GM18861 (cell line): ENCODE measurements at regions not wholly inside any gene's neighbourhood (a gene's known extent, or its start where the extent isn't known, plus 50 kb on each side); places are given as distances from the start of the nearest gene placed in this dataset.

ENCODE experiments used
- ATAC-seq: cut with Tn5 transposase; IDR thresholded peaks from one replicate; pipeline ENCODE4 v1.9.1; 2021; ENCODE audit not compliant: unreplicated experiment

- ATAC-seq, result no peak
Observed at GRCh38 chr18:56036741-56037140, 448.7 kb upstream of the TCF4 start.

DNA sequence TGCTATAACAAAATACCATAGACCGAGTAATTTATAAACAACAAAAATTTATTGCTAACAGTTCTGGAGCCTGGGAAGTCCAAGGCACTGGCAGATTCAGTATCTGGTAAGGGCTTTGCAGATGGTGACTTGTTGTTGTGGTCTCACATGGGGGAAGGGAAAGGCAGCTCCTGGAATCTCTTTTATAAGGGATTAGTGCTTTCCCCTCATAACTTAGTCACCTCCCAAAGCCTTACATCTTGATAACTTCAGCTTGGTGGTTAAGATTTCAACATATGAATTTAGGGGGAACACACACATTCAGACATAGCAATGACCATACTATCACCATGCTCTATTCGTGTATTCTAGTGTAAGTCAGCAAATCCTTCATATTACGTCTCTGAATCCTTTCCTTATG lies 447.6 kb upstream of the TCF4 start:
- no peak for ATAC-seq

DNA sequence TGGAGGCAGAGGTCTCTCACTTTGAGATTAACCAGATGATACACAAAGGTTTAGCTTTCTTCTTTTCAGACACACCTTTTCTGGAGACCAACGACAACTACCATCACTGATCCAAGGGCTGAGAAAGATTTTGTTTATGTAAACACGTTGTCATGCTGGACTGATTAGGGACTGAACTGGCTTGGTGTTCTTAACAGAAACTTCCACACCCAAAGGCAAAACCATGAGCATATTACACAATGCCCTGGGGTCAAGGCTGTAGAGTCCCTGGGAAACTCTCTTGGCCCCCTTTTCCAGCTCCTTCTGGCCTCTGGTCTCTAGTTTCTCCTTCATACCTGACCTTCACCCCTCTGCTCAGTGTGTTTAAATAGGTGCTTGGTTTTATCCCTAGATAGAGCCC lies 447.0 kb upstream of the TCF4 start:
- no peak for ATAC-seq

- no peak for ATAC-seq
Observed at GRCh38 chr18:56030060-56030459, 442.1 kb upstream of the TCF4 start.

DNA sequence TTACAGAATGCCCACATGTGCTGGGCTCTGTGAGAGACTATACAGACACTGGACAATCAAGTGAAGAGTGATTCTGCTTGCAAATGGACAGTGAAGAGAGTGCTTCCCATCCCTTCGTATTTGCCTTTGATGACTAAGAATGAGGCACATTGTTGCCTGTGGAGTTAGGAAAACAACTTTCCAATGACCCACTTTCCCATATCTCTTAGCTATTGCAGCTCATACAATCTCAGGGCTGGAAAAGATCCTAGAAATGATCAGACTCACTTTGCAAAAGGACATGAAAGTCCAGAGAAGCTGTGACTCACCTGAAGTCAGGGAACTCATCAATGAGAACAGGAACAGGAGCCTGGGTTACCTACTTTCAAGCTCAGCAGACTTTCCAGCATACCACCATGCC lies 440.5 kb upstream of the TCF4 start:
- no peak for ATAC-seq

DNA sequence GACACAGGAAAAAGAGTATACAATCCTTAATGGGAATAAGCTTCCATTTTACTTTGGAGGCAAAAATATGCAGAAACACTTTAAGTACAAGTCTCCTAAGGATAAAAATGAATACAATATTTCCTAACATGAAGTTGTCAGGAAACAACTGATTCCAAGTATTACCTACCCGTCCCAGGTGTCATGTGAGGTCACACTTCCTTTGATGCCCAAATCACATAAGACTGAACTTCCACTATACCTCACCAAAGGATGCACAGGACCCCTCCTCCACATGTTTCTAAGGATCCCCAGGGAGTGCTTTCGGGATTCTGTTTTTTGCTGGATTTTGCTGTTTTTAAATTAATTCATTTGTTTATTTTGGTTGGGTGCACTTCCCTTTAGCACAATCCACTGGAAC lies 438.5 kb upstream of the TCF4 start:
- no peak for ATAC-seq

- no peak for ATAC-seq
Observed at GRCh38 chr18:56021809-56022195, 433.8 kb upstream of the TCF4 start.

DNA sequence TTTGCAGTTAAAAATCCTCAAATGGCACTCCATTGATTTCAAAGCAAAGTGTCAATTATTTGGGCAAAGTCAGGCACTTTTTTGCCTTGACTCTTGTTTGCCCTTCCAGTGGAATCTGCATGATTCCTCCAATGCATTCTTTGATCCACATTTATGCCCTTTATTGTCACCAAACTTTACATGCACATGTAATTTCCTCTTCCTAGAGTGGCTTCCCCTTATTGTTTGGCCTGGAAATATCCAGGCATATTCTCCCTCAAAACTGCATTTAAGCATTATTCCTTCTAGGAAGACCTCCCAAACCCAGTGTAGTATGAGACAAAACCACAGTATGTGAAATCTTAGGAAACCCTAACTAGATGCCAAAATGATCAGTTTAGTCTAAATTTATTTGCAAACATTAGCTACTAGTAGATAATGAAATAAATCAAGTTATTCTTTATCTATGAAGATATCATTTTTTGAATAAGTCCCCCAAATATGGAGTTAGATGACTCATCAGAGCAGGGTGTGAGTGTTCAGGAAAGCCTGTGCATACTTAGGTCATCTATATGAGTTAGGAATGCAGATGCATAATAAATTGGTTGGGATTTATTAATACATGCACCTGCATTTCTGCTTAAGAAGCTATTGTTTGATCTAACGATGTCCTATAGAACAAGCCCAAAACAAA lies 433.3 kb upstream of the TCF4 start:
- no peak for ATAC-seq

DNA sequence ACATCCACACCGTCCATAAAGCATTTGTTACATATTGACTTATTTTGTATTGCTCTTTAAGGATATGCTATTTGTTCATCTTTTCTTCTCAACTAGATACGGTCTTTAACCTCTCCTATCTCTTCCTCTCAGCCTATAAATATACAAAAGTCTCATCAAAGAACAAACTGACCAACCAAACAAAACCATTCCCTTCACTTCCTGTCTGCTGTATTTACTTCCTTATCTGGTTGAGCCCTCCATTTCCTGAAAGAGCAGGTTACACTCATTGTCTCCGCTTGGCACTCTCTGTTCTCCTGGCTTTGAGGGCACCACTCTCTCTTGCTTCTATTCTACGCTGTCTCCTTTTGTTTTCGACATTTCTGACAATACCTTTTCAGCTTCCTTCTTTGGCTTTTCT lies 431.9 kb upstream of the TCF4 start:
- no peak for ATAC-seq

- no peak for ATAC-seq
Observed at GRCh38 chr18:56019156-56019555, 431.2 kb upstream of the TCF4 start.

DNA sequence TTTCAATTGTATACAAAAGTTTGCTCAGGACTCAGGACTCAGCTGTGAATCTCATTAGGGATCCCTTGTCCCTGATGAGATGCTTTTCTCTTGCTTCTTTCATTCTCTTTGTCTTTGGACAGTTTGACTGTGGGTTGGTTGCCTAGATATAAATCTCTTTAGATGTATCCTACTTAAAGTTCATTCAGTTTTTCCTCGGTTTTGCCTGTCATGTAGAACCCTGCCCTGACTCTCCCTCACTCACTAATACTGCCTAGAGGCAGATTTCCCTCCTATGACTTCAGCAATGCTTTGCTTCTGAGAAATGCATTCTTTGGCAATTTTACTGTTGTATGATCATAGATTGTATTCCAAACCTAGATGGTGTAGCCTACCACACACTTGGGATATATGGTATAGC lies 421.4 kb upstream of the TCF4 start:
- no peak for ATAC-seq

DNA sequence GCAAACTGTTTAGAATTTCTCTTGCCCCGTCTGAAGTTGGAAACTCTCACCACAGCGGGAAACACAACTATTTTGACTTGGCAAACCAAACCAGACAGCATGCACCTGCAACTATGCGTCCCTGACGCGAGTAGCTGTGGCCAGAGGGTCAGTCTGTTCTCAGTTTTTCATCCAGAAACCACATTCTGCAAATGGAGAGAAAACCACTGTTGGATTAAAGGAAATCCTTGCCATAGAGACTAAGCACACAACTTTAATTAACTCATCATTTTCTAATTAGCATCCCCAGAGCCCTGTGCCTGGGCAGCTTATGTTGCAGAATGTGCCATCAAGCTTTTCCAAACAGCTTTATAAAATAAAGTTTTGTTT lies 415.7 kb upstream of the TCF4 start:
- no peak for ATAC-seq

- no peak for ATAC-seq
Observed at GRCh38 chr18:56003009-56003719, 415.2 kb upstream of the TCF4 start.

DNA sequence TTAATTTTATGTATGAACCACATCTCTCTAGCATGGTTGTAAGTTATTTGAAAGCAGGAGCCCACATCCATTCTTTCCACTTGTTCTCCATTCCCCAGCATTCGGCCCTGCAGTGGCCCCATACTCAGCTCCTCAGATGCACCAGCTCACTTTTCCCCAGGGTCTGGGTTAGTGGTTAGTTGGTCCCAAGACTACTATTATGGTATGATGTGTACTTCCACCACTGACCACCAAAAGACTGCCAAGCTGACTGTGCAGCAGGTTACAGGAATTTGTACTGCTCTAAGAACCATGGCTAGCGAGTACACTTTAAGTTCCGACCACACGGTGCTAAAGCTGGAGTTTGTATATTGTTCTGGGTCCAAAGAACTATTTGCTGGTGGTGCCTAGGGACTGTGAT lies 413.6 kb upstream of the TCF4 start:
- ATAC-seq, result no peak

- no peak for ATAC-seq
Observed at GRCh38 chr18:56000041-56000440, 412.0 kb upstream of the TCF4 start.

DNA sequence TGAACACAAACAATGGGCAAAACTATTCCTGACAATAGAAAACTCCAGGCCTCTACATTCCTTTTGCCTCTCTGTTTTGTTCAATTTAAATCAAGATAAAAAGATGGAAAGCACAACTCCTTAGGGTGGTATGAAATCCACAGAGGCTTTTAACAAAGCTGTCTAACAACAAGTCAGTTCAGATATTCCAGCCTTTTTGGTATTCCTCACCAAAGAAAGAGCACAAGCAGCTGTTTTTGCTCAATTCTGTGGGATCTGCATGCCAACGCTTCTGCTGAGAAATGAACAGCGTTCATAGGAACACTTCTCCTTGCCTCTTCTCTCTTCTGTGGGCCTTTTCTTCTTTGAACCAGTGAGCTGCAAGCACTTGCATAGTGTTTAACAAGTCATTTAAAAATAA lies 411.6 kb upstream of the TCF4 start:
- ATAC-seq, result no peak

GRCh38 chr18:55998801-55999385 lies 410.9 kb upstream of the TCF4 start:
- ATAC-seq, result no peak

- no peak for ATAC-seq
Observed at GRCh38 chr18:55998071-55998522, 410.1 kb upstream of the TCF4 start.

DNA sequence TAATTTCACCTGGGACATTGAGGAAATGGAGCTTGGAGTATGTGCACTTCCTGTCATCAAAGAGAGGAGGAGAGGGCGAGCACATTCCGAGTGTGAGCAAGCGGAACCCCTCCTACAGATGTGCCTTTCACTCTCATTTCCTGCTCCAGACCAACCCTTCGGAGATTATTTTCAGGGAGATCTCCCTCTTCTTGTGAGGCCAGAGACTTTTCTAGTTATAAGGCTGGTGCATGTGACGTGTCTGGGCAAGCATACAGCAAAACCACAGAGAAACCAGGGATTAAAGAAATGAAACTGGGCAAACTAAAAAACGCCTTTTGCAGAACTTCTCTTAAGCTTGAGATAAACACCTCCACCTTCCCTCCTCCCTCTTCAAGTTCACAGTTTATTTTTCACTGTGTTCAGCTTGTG lies 409.2 kb upstream of the TCF4 start:
- no peak for ATAC-seq

DNA sequence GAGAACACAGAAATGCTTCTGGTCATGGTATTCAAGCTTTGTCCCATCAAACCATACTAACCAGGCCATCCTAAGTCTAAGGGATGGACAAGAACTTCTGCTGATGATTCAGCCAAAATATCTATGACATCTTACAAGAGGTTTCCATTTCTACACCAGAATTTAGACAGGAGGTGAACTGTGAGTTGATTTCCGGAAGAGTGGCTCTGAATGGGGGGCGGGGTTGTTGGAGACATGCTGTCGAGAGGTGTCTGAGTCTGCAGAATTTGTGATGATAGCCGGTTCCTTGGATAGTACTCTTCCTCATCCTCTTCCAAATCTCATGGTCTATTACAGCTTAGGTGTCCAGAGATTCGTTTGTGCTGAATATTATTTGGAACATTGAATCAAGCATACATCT lies 408.7 kb upstream of the TCF4 start:
- ATAC-seq, result no peak

DNA sequence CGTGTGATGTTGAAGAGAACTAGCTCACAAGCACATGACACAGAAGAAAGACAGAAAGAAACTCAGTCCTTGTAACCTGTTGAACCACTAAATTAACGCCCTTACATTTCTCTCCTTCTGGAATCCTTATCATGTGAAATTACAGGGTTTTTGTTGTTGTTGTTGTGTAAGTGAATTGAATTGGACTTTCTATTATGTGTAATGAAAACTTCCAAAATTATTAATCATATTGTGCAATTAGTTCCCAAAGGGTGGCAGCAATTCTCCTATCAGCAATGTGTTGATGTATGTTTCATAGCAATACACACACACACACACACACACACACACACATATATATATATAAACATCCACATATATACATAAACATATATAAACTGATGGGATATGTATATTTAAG lies 402.2 kb upstream of the TCF4 start:
- no peak for ATAC-seq

- ATAC-seq, result no peak
Observed at GRCh38 chr18:55988537-55988936, 400.5 kb upstream of the TCF4 start.

DNA sequence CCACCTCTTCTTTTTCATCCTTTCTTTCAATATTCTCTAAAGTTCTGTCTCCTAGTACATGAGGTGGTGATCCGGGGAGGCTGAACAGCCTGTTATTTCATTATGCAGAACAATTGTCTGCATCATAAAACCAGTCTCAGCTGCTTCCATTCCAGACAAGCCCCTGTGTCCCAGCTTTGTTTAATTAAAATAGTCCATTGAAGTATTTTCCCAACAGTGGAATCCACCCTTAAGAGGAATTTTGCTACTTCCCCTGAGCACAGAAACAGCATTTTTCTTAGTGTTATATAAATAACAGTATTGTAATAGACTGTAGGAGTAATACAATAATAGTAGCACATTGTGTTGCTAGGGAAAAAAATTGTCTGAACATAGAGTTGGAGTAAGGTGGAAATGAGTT lies 395.4 kb upstream of the TCF4 start:
- no peak for ATAC-seq
